Caco-2 (cell line): ENCODE measurements at regions not wholly inside any gene's neighbourhood (a gene's known extent, or its start where the extent isn't known, plus 50 kb on each side); places are given as distances from the start of the nearest gene placed in this dataset.
"Not testable (repeated sequence)": the region's sequence is repeated elsewhere in the genome, so short reads cannot be mapped to it uniquely, and the experiment has no call there.

Source experiments
- BruUV-seq: library from RNA; stranded (reverse); fragments of 400-500 nt; replicated peaks from 2 replicates; lab custom pipeline; 2021; lab: Mats Ljungman, UMichigan
- CTCF ChIA-PET: fragments of 300-600 bp; sonication (Branson Sonifier 250); formaldehyde crosslinking; loops from one replicate; lab custom pipeline; 2022; ENCODE audit warnings: antibody characterized with exemption; lab: Charles Lee
- POLR2A ChIA-PET: fragments of 300-600 bp; sonication (Branson Sonifier 250); formaldehyde crosslinking; loops from one replicate; lab custom pipeline; 2022; ENCODE audit warnings: antibody characterized with exemption; lab: Charles Lee
- DNase-seq, 2 experiments: peaks; one replicate each; pipeline versions ENCODE4 v3.0.0 to v3.0.0-alpha.2; 2020 to 2022
- H3K27me3 ChIP-seq: replicated peaks from 2 replicates; pipeline ENCODE4 v1.6.0; 2011; ENCODE audit warnings: low read length; ENCODE audit not compliant: control insufficient read depth, insufficient read depth
- H3K36me3 ChIP-seq: 2 replicates; pipeline ENCODE4 v1.5.1; 2011; ENCODE audit warnings: low read length; ENCODE audit not compliant: control insufficient read depth, insufficient read depth
- H3K4me1 ChIP-seq: fragments of 250-450 bp; sonication (Bioruptor Pico); 2 replicates; pipeline ENCODE4 v1.5.1; 2020; ENCODE audit warnings: mild to moderate bottlenecking
- H3K4me3 ChIP-seq: 2 replicates; pipeline ENCODE4 v1.5.1; 2011; ENCODE audit warnings: low read depth, mild to moderate bottlenecking, control low read depth, low read length
- H3K9me3 ChIP-seq: fragments of 250-450 bp; sonication (Bioruptor Pico); 2 replicates; pipeline ENCODE4 v1.5.1; 2020; ENCODE audit warnings: mild to moderate bottlenecking, moderate library complexity
- H3K27ac Mint-ChIP-seq: one replicate; pipeline ENCODE4 v1.8.0; 2022; ENCODE audit warnings: mixed read lengths; ENCODE audit not compliant: unreplicated experiment
- H3K27me3 Mint-ChIP-seq: one replicate; pipeline ENCODE4 v1.8.0; 2022; ENCODE audit warnings: mixed read lengths; ENCODE audit not compliant: insufficient read depth, unreplicated experiment
- H3K36me3 Mint-ChIP-seq: one replicate; pipeline ENCODE4 v1.8.0; 2022; ENCODE audit warnings: mild to moderate bottlenecking, mixed read lengths; ENCODE audit not compliant: insufficient read depth, unreplicated experiment
- H3K4me1 Mint-ChIP-seq: one replicate; pipeline ENCODE4 v1.8.0; 2022; ENCODE audit warnings: low read depth, mixed read lengths; ENCODE audit not compliant: unreplicated experiment
- H3K4me3 Mint-ChIP-seq: one replicate; pipeline ENCODE4 v1.8.0; 2022; ENCODE audit warnings: mild to moderate bottlenecking, moderate library complexity, mixed read lengths; ENCODE audit not compliant: unreplicated experiment
- H3K9me3 Mint-ChIP-seq: one replicate; pipeline ENCODE4 v1.8.0; 2022; ENCODE audit warnings: mixed read lengths; ENCODE audit not compliant: unreplicated experiment
- CTCF ChIP-seq, 2 experiments: fragments of 200-600 bp in 1 of 2; IDR thresholded peaks; 1 replicate in 1 of 2; 2 replicates in 1 of 2; pipeline versions ENCODE4 v1.5.1 to v1.8.0; 2011 to 2022; ENCODE audit warnings: antibody characterized with exemption in 1 of 2, control low read depth in 1 of 2, inconsistent platforms in 1 of 2, low read depth in 1 of 2, low read length in 1 of 2, mild to moderate bottlenecking in 1 of 2, moderate library complexity in 1 of 2; ENCODE audit not compliant: insufficient read depth in 1 of 2, severe bottlenecking in 1 of 2, unreplicated experiment in 1 of 2
- intact Hi-C: fragments of 100-400 bp; cut with micrococcal nuclease; formaldehyde crosslinking; loops from one replicate; pipeline ENCODE4 v1.10.0; 2022; ENCODE audit not compliant: unreplicated experiment

GRCh38 chr5:10018201-10019069 lies 231.3 kb downstream of the ATPSCKMT start:
- Histone ChIP-seq H3K27me3 (no peaks in the 10 kb centered on the region), H3K4me3 (no peak overlapping the region), H3K9me3 (peaks cover 4% of the 10 kb centered on the region; the same call in 1 of the 2 replicates), H3K36me3 (no peaks in the 10 kb centered on the region), H3K4me1 (0 out of 2 replicates have a peak, but pooled peaks cover 2% of the 10 kb centered on the region)
- Mint-ChIP-seq H3K9me3 (peaks cover 25% of the 10 kb centered on the region), H3K4me3 (no peak overlapping the region), H3K36me3 (no peaks in the 10 kb centered on the region), H3K4me1 (no peaks in the 10 kb centered on the region), H3K27me3 (no peaks in the 10 kb centered on the region), H3K27ac (no peak overlapping the region)
- CTCF ChIA-PET: no interaction called here
- POLR2A ChIA-PET: no interaction called here
- intact Hi-C loops: no loop called here
- DNase-seq: no peak
- no peak for TF ChIP-seq CTCF (IDR thresholded peaks at IDR 0.05; ENCODE audit: insufficient read depth in 1 of 2, low read depth in 1 of 2, low read length in 1 of 2, severe bottlenecking in 1 of 2, unreplicated experiment in 1 of 2)
- no TSS peak for BruUV-seq

DNA sequence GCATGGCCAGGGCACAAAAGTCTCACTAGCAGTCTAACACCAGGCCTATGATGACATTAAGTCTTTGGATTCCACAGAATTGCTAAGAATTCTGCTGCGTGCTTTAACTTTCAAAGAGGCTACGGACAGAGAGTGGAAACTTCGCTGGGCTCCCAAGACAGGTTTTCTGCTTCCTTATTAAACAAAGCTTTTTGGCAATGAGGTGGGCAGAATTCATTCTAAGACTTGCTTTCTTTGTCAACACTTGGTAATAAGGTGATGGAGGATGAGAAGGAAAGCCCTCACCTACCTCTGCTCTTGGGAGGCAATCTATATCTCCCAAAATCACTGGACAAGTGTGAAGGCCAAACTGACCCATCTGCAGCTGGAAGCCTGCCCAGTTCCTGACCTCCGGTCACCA lies 231.9 kb downstream of the ATPSCKMT start:
- DNase-seq: no peak
- no peaks in the 10 kb centered on the region for H3K27me3 Mint-ChIP-seq
- no peaks in the 10 kb centered on the region for H3K27me3 ChIP-seq
- 0 out of 2 replicates have a peak, but pooled peaks cover 2% of the 10 kb centered on the region for H3K4me1 ChIP-seq
- POLR2A ChIA-PET: no interaction called here
- intact Hi-C loops: no loop called here
- no peaks in the 10 kb centered on the region for H3K36me3 ChIP-seq
- H3K27ac Mint-ChIP-seq: no peak overlapping the region
- peaks cover 2% of the 10 kb centered on the region; the same call in 1 of the 2 replicates for H3K9me3 ChIP-seq
- no peak for TF ChIP-seq CTCF (IDR thresholded peaks at IDR 0.05; ENCODE audit: insufficient read depth in 1 of 2, low read depth in 1 of 2, low read length in 1 of 2, severe bottlenecking in 1 of 2, unreplicated experiment in 1 of 2)
- BruUV-seq: no TSS peak
- H3K4me3 Mint-ChIP-seq: no peak overlapping the region
- peaks cover 19% of the 10 kb centered on the region for H3K9me3 Mint-ChIP-seq
- no peaks in the 10 kb centered on the region for H3K4me1 Mint-ChIP-seq
- CTCF ChIA-PET: no interaction called here
- H3K4me3 ChIP-seq: no peak overlapping the region
- no peaks in the 10 kb centered on the region for H3K36me3 Mint-ChIP-seq

GRCh38 chr5:10016559-10016958 lies 233.1 kb downstream of the ATPSCKMT start:
- H3K4me3 Mint-ChIP-seq, H3K36me3 Mint-ChIP-seq, H3K4me3 ChIP-seq, POLR2A ChIA-PET, BruUV-seq, H3K27me3 Mint-ChIP-seq, DNase-seq, H3K9me3 Mint-ChIP-seq, intact Hi-C loops, H3K4me1 ChIP-seq, H3K9me3 ChIP-seq, H3K27ac Mint-ChIP-seq, H3K27me3 ChIP-seq, H3K4me1 Mint-ChIP-seq, H3K36me3 ChIP-seq, CTCF ChIA-PET: not testable (repeated sequence)

- intact Hi-C loops, H3K36me3 ChIP-seq, H3K27me3 Mint-ChIP-seq, H3K27ac Mint-ChIP-seq, H3K27me3 ChIP-seq, H3K4me1 ChIP-seq, H3K4me3 ChIP-seq, H3K4me1 Mint-ChIP-seq, DNase-seq, H3K4me3 Mint-ChIP-seq, BruUV-seq, CTCF ChIA-PET, H3K36me3 Mint-ChIP-seq, H3K9me3 Mint-ChIP-seq, H3K9me3 ChIP-seq, POLR2A ChIA-PET: not testable (repeated sequence)
Measured at GRCh38 chr5:10015681-10016080, 234.0 kb downstream of the ATPSCKMT start.
